Stimulated activated CD8-positive, alpha-beta memory T cell treated with anti-CD3 and anti-CD28 coated beads, Interleukin-4, amount 100 ng/mL, for 4 hours (primary cell): ENCODE measurements at regions not wholly inside any gene's neighbourhood (a gene's known extent, or its start where the extent isn't known, plus 50 kb on each side); places are given as distances from the start of the nearest gene placed in this dataset.

Experiments used
- DNase-seq, 2 donors: peaks; one replicate each; pipeline ENCODE4 v3.0.0-alpha.2; 2020; ENCODE audit warnings: low read depth in 2 of 2, low spot score in 1 of 2

- DNase-seq: no peak
Observed at GRCh38 chr3:150269526-150269925, 138.6 kb upstream of the TSC22D2 start.

GRCh38 chr3:150268426-150269391 is 139.4 kb upstream of the TSC22D2 start:
- no peak for DNase-seq

DNA sequence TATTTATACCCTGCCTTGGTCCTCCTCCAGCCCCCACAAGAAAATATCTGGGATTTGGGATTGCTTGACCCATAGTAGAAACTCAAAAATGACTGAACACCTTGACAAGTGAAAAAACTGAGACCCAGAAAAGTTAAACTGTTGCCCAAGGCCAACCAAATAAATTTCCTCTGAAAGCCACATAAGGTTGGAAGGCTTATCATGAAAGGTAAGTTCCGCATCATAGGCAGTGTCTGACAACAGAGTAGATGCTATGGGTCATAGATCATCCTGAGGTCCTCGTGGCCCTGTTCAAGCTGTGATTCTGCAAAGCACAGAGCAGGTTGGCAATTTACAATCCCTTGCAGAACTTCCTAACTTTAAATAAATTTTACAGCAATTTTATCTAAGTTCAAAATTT is 140.8 kb upstream of the TSC22D2 start:
- no peak for DNase-seq

- no peak for DNase-seq
Observed at GRCh38 chr3:150265305-150265704, 142.8 kb upstream of the TSC22D2 start.

GRCh38 chr3:150264561-150265279 is 143.4 kb upstream of the TSC22D2 start:
- DNase-seq: no peak

GRCh38 chr3:150261958-150262357 is 146.1 kb upstream of the TSC22D2 start:
- no peak for DNase-seq

DNA sequence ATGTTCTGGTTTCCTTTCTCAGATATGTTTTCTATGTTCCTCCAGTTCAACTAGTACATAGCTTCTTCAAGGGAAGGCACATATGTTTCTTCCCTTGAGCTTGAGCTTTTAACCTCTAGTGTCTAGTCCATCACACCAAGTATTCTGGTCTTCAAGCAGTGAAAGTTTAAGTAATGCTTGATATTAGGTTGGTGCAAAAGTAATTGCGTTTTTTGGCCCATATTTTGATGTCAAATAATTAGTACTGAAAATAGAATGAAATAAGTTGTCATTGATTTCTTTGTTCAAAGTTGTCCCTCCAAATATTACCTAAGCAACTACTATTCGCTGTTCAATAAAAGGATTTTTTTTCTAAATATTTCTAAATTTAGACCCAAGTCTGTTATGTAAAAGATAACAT is 146.7 kb upstream of the TSC22D2 start:
- no peak for DNase-seq

DNA sequence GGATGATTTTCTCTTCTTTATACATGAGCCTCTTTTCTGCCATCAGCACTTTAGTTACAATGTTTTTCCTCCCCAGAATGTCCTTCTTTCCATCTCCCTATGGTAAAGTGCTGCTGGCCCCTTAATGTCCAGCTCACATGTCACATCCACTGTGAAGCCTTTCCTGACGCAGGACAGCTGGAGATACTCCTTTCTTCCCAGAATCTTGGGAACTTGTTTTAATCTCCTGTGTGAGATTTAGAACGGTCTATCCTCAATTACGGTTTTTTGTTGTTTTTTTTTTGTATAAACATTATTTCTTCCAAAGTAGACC is 147.7 kb upstream of the TSC22D2 start:
- no peak for DNase-seq

GRCh38 chr3:150259526-150260397 is 148.3 kb upstream of the TSC22D2 start:
- no peak for DNase-seq

- no peak for DNase-seq
Observed at GRCh38 chr3:150256782-150257181, 151.3 kb upstream of the TSC22D2 start.

GRCh38 chr3:150256318-150256717 is 151.8 kb upstream of the TSC22D2 start:
- no peak for DNase-seq

GRCh38 chr3:150255826-150256225 is 152.3 kb upstream of the TSC22D2 start:
- no peak for DNase-seq

DNA sequence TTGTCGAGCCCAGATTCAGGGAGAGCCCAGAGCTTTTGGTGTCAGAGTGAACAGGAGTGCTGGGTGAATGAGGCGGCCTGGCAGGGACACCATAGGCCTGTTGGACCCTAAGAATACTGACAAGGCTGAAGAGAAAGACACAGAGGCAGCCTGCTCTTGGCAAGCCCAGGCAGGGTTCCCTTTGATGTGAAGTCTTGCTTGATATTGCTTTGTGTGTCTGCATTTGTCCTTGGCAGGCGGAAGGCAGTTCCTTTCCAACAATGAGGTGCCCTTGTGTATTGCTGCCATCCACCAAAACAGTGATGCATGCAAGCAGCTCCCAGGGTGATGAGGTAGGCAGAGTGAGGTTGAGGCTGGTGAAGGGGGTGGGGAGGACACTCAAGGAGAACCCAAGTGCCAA is 152.7 kb upstream of the TSC22D2 start:
- no peak for DNase-seq

DNA sequence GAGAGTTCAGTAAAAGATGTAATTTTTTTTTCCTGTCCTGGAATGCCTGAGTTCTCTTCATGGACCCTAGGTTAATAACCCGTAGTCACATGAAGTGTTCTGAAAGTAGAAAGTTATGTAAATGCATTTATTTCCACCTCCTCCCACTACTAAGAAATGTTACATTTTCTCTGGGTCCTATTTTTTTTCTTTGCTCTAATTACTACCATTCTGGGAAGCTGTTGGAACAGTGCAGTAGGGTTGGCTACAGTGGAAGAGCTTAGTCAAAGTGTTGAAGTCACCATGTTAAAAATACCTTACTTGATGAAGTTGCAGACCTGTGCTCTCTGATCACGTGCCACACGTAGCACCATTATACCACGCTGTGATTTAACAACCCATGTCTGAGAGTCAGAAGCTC is 153.8 kb upstream of the TSC22D2 start:
- no peak for DNase-seq

DNA sequence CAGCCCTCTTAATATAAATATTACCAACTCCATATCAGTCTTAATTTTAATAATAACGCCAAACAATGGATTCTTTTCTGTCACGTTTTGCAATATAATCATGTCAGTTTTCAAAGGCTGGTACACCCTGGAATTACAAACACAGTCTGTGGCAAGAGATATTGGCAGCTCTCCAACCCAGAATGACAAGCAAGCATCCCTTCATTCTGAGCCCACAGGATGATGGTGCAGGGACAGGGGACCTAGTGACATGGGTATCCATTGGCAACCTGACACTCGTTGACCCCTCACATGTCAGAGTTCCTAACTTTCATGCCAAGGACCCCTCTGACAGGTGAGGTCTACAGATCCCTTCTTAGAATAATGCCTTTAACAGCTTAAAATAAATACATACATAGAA is 154.5 kb upstream of the TSC22D2 start:
- DNase-seq: no peak

DNA sequence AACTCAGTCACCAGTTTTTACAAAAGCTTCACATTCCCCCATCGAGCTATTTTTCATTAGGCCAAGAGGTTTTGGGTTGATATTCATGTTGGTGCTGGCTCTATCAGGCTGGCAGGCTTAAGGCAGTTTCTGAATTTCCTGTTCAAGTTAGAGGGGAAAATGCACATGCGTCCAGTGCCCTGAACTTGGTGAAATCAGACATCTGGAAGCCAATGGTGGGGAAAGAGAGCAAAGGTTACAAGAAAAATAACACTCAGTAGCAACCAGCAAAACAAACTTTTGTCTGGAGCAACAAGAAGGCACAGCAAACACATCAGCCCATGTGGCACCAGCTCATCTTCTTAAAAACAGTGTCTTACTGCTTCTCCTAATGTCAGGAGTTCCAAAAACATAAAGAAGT is 155.6 kb upstream of the TSC22D2 start:
- no peak for DNase-seq

- no peak for DNase-seq
Observed at GRCh38 chr3:150251187-150252062, 156.7 kb upstream of the TSC22D2 start.

DNA sequence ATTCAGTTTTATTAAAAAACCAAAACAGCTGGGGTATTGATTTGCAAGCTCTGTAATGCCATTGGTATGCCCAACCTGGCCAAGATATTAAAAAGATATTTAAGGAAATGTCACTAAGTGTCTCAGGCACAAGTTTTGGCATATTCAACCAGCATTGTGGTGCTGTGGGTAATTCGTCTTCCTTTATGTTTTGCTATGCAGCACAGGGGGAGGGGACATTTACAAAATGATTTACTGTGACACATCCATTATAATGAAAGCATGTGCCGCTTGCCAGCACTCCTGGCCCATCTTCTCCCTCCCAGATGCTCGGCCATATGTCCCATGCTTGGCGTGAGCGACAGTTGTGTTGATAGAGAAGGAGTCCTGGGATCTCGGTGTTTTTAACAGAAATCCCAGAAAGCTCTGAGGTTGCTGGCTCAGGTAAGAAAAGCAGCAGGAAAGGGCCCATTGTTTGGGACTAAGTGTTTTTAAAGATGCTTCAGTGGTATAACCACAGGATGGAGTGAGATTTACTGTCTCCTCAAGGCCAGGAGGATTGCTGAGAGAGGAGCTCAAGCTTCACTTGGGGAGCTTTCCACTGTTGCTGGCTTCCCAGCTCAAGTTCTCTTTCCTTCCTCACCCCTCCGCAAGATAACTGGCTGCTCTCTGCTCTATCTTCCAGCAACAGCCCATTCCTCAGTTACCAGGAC is 158.2 kb upstream of the TSC22D2 start:
- DNase-seq: no peak

- no peak for DNase-seq
Observed at GRCh38 chr3:150248888-150249681, 159.0 kb upstream of the TSC22D2 start.
